ENCODE measurements at regions not wholly inside any gene's neighbourhood (a gene's known extent, or its start where the extent isn't known, plus 50 kb on each side); places are given as distances from the start of the nearest gene placed in this dataset.

- H3K27ac ChIP-seq (ENCODE audit: low read depth, low read length): peak overlapping the region; percentile 50
These were observed 290.2 kb upstream of the ACVR2A start for GRCh38 chr2:147554521-147555107.

GRCh38 chr2:147553775-147554271 is 291.0 kb upstream of the ACVR2A start:
- H3K4me3 ChIP-seq (ENCODE audit: low read depth in 1 of 5, low read length in 5 of 5): peak overlapping the region in 2 of 5 donors; percentile 12 to 16
- no peak overlapping the region for H3K9ac ChIP-seq (ENCODE audit: low read length in 5 of 5)
- H3K4me1 ChIP-seq (ENCODE audit: control insufficient read depth in 5 of 5, insufficient read depth in 5 of 5, low read length in 5 of 5): peaks cover 0 to 25% (median 16%) of the 10 kb centered on the region in 5 donors
- H3K36me3 ChIP-seq (ENCODE audit: control insufficient read depth in 5 of 5, insufficient read depth in 5 of 5, low read length in 5 of 5): no peaks in the 10 kb centered on the region
- no peaks in the 10 kb centered on the region for H3K27me3 ChIP-seq (ENCODE audit: control insufficient read depth in 5 of 5, insufficient read depth in 4 of 5, low read length in 5 of 5)
- H3K27ac ChIP-seq (ENCODE audit: low read depth, low read length): peak overlapping the region; percentile 50
- no peaks in the 10 kb centered on the region for H3K9me3 ChIP-seq (ENCODE audit: control insufficient read depth in 5 of 5, low read length in 5 of 5)

More at GRCh38 chr2:147554521-147555107, 290.2 kb upstream of the ACVR2A start:
- Histone ChIP-seq H3K9ac (ENCODE audit: low read length in 5 of 5) (no peak overlapping the region), H3K4me1 (ENCODE audit: control insufficient read depth in 5 of 5, insufficient read depth in 5 of 5, low read length in 5 of 5) (peaks cover 0 to 25% (median 16%) of the 10 kb centered on the region in 5 donors), H3K4me3 (ENCODE audit: low read depth in 1 of 5, low read length in 5 of 5) (peak overlapping the region in 1 of 5 donors; percentile 12), H3K9me3 (ENCODE audit: control insufficient read depth in 5 of 5, low read length in 5 of 5) (no peaks in the 10 kb centered on the region), H3K36me3 (ENCODE audit: control insufficient read depth in 5 of 5, insufficient read depth in 5 of 5, low read length in 5 of 5) (no peaks in the 10 kb centered on the region), H3K27me3 (ENCODE audit: control insufficient read depth in 5 of 5, insufficient read depth in 4 of 5, low read length in 5 of 5) (no peaks in the 10 kb centered on the region)

GRCh38 chr2:147550995-147551731 is 293.7 kb upstream of the ACVR2A start:
- Histone ChIP-seq H3K27me3 (ENCODE audit: control insufficient read depth in 5 of 5, insufficient read depth in 4 of 5, low read length in 5 of 5) (no peaks in the 10 kb centered on the region), H3K4me3 (ENCODE audit: low read depth in 1 of 5, low read length in 5 of 5) (no peak overlapping the region), H3K9me3 (ENCODE audit: control insufficient read depth in 5 of 5, low read length in 5 of 5) (no peaks in the 10 kb centered on the region), H3K4me1 (ENCODE audit: control insufficient read depth in 5 of 5, insufficient read depth in 5 of 5, low read length in 5 of 5) (peaks cover 0 to 25% (median 16%) of the 10 kb centered on the region in 5 donors), H3K9ac (ENCODE audit: low read length in 5 of 5) (no peak overlapping the region), H3K36me3 (ENCODE audit: control insufficient read depth in 5 of 5, insufficient read depth in 5 of 5, low read length in 5 of 5) (no peaks in the 10 kb centered on the region), H3K27ac (ENCODE audit: low read depth, low read length) (no peak overlapping the region)

- no peak overlapping the region for H3K9ac ChIP-seq (ENCODE audit: low read length in 5 of 5)
- no peaks in the 10 kb centered on the region for H3K27me3 ChIP-seq (ENCODE audit: control insufficient read depth in 5 of 5, insufficient read depth in 4 of 5, low read length in 5 of 5)
- peaks cover 0 to 5% (median 3%) of the 10 kb centered on the region in 5 donors for H3K9me3 ChIP-seq (ENCODE audit: control insufficient read depth in 5 of 5, low read length in 5 of 5)
- no peaks in the 10 kb centered on the region for H3K36me3 ChIP-seq (ENCODE audit: control insufficient read depth in 5 of 5, insufficient read depth in 5 of 5, low read length in 5 of 5)
- H3K27ac ChIP-seq (ENCODE audit: low read depth, low read length): no peak overlapping the region
- no peak overlapping the region for H3K4me3 ChIP-seq (ENCODE audit: low read depth in 1 of 5, low read length in 5 of 5)
- H3K4me1 ChIP-seq (ENCODE audit: control insufficient read depth in 5 of 5, insufficient read depth in 5 of 5, low read length in 5 of 5): peaks cover 0 to 8% (median 4%) of the 10 kb centered on the region in 5 donors
These were observed 295.8 kb upstream of the ACVR2A start for GRCh38 chr2:147549054-147549453.

GRCh38 chr2:147548451-147548850 is 296.4 kb upstream of the ACVR2A start:
- Histone ChIP-seq H3K4me1 (ENCODE audit: control insufficient read depth in 5 of 5, insufficient read depth in 5 of 5, low read length in 5 of 5) (peaks cover 0 to 2% (median 0%) of the 10 kb centered on the region in 5 donors), H3K9me3 (ENCODE audit: control insufficient read depth in 5 of 5, low read length in 5 of 5) (peaks cover 0 to 5% (median 3%) of the 10 kb centered on the region in 5 donors), H3K36me3 (ENCODE audit: control insufficient read depth in 5 of 5, insufficient read depth in 5 of 5, low read length in 5 of 5) (no peaks in the 10 kb centered on the region), H3K9ac (ENCODE audit: low read length in 5 of 5) (no peak overlapping the region), H3K4me3 (ENCODE audit: low read depth in 1 of 5, low read length in 5 of 5) (no peak overlapping the region), H3K27ac (ENCODE audit: low read depth, low read length) (no peak overlapping the region), H3K27me3 (ENCODE audit: control insufficient read depth in 5 of 5, insufficient read depth in 4 of 5, low read length in 5 of 5) (no peaks in the 10 kb centered on the region)

GRCh38 chr2:147547440-147547839 is 297.4 kb upstream of the ACVR2A start:
- H3K9ac ChIP-seq (ENCODE audit: low read length in 5 of 5): no peak overlapping the region

GRCh38 chr2:147546109-147546508 is 298.7 kb upstream of the ACVR2A start:
- H3K27me3 ChIP-seq (ENCODE audit: control insufficient read depth in 5 of 5, insufficient read depth in 4 of 5, low read length in 5 of 5): no peaks in the 10 kb centered on the region
- H3K9ac ChIP-seq (ENCODE audit: low read length in 5 of 5): no peak overlapping the region
- H3K4me1 ChIP-seq (ENCODE audit: control insufficient read depth in 5 of 5, insufficient read depth in 5 of 5, low read length in 5 of 5): no peaks in the 10 kb centered on the region
- no peak overlapping the region for H3K27ac ChIP-seq (ENCODE audit: low read depth, low read length)
- no peaks in the 10 kb centered on the region for H3K36me3 ChIP-seq (ENCODE audit: control insufficient read depth in 5 of 5, insufficient read depth in 5 of 5, low read length in 5 of 5)
- no peak overlapping the region for H3K4me3 ChIP-seq (ENCODE audit: low read depth in 1 of 5, low read length in 5 of 5)
- H3K9me3 ChIP-seq (ENCODE audit: control insufficient read depth in 5 of 5, low read length in 5 of 5): peaks cover 0 to 5% (median 3%) of the 10 kb centered on the region in 5 donors

More at GRCh38 chr2:147547440-147547839, 297.4 kb upstream of the ACVR2A start:
- no peaks in the 10 kb centered on the region for H3K27me3 ChIP-seq (ENCODE audit: control insufficient read depth in 5 of 5, insufficient read depth in 4 of 5, low read length in 5 of 5)
- H3K4me1 ChIP-seq (ENCODE audit: control insufficient read depth in 5 of 5, insufficient read depth in 5 of 5, low read length in 5 of 5): no peaks in the 10 kb centered on the region
- no peaks in the 10 kb centered on the region for H3K36me3 ChIP-seq (ENCODE audit: control insufficient read depth in 5 of 5, insufficient read depth in 5 of 5, low read length in 5 of 5)
- H3K9me3 ChIP-seq (ENCODE audit: control insufficient read depth in 5 of 5, low read length in 5 of 5): peaks cover 0 to 5% (median 3%) of the 10 kb centered on the region in 5 donors
- no peak overlapping the region for H3K27ac ChIP-seq (ENCODE audit: low read depth, low read length)
- no peak overlapping the region for H3K4me3 ChIP-seq (ENCODE audit: low read depth in 1 of 5, low read length in 5 of 5)

- Histone ChIP-seq H3K4me3 (ENCODE audit: low read depth in 1 of 5, low read length in 5 of 5) (no peak overlapping the region), H3K9me3 (ENCODE audit: control insufficient read depth in 5 of 5, low read length in 5 of 5) (peaks cover 0 to 5% (median 3%) of the 10 kb centered on the region in 5 donors), H3K36me3 (ENCODE audit: control insufficient read depth in 5 of 5, insufficient read depth in 5 of 5, low read length in 5 of 5) (no peaks in the 10 kb centered on the region), H3K27ac (ENCODE audit: low read depth, low read length) (no peak overlapping the region), H3K27me3 (ENCODE audit: control insufficient read depth in 5 of 5, insufficient read depth in 4 of 5, low read length in 5 of 5) (no peaks in the 10 kb centered on the region), H3K9ac (ENCODE audit: low read length in 5 of 5) (no peak overlapping the region), H3K4me1 (ENCODE audit: control insufficient read depth in 5 of 5, insufficient read depth in 5 of 5, low read length in 5 of 5) (peaks cover 0 to 12% (median 8%) of the 10 kb centered on the region in 5 donors)
These were observed 301.8 kb upstream of the ACVR2A start for GRCh38 chr2:147543056-147543455.

GRCh38 chr2:147542351-147542750 is 302.5 kb upstream of the ACVR2A start:
- no peaks in the 10 kb centered on the region for H3K36me3 ChIP-seq (ENCODE audit: control insufficient read depth in 5 of 5, insufficient read depth in 5 of 5, low read length in 5 of 5)
- H3K9ac ChIP-seq (ENCODE audit: low read length in 5 of 5): no peak overlapping the region
- peaks cover 0 to 15% (median 10%) of the 10 kb centered on the region in 5 donors for H3K4me1 ChIP-seq (ENCODE audit: control insufficient read depth in 5 of 5, insufficient read depth in 5 of 5, low read length in 5 of 5)
- H3K27me3 ChIP-seq (ENCODE audit: control insufficient read depth in 5 of 5, insufficient read depth in 4 of 5, low read length in 5 of 5): no peaks in the 10 kb centered on the region
- H3K9me3 ChIP-seq (ENCODE audit: control insufficient read depth in 5 of 5, low read length in 5 of 5): peaks cover 0 to 5% (median 3%) of the 10 kb centered on the region in 5 donors
- no peak overlapping the region for H3K27ac ChIP-seq (ENCODE audit: low read depth, low read length)
- no peak overlapping the region for H3K4me3 ChIP-seq (ENCODE audit: low read depth in 1 of 5, low read length in 5 of 5)

- H3K4me3 ChIP-seq (ENCODE audit: low read depth in 1 of 5, low read length in 5 of 5): no peak overlapping the region
- no peaks in the 10 kb centered on the region for H3K36me3 ChIP-seq (ENCODE audit: control insufficient read depth in 5 of 5, insufficient read depth in 5 of 5, low read length in 5 of 5)
- no peaks in the 10 kb centered on the region for H3K27me3 ChIP-seq (ENCODE audit: control insufficient read depth in 5 of 5, insufficient read depth in 4 of 5, low read length in 5 of 5)
- no peak overlapping the region for H3K27ac ChIP-seq (ENCODE audit: low read depth, low read length)
- no peak overlapping the region for H3K9ac ChIP-seq (ENCODE audit: low read length in 5 of 5)
- H3K9me3 ChIP-seq (ENCODE audit: control insufficient read depth in 5 of 5, low read length in 5 of 5): peaks cover 0 to 5% (median 3%) of the 10 kb centered on the region in 5 donors
- H3K4me1 ChIP-seq (ENCODE audit: control insufficient read depth in 5 of 5, insufficient read depth in 5 of 5, low read length in 5 of 5): peaks cover 0 to 15% (median 10%) of the 10 kb centered on the region in 5 donors
These were observed 303.5 kb upstream of the ACVR2A start for GRCh38 chr2:147541314-147541713.
